Hepatocyte (in vitro differentiated cells): ENCODE measurements at regions not wholly inside any gene's neighbourhood (a gene's known extent, or its start where the extent isn't known, plus 50 kb on each side); places are given as distances from the start of the nearest gene placed in this dataset.

Experiments used
- DNase-seq: peaks from one replicate; pipeline ENCODE4 v3.0.0-alpha.2; 2016; ENCODE audit warnings: low spot score
- H2AFZ ChIP-seq: fragments of 200-600 bp; sonication (generic); 2 replicates; pipeline ENCODE4 v1.6.0; 2016; ENCODE audit warnings: antibody characterized with exemption, mild to moderate bottlenecking
- H3K27ac ChIP-seq: fragments of 200-600 bp; sonication (generic); 2 replicates; pipeline ENCODE4 v1.5.1; 2016; ENCODE audit warnings: mild to moderate bottlenecking
- H3K27me3 ChIP-seq: fragments of 200-600 bp; sonication (generic); 2 replicates; pipeline ENCODE4 v1.6.1; 2016
- H3K36me3 ChIP-seq: fragments of 200-600 bp; sonication (generic); replicated peaks from 2 replicates; pipeline ENCODE4 v1.5.1; 2016; ENCODE audit warnings: low read depth; ENCODE audit not compliant: insufficient read depth
- H3K4me1 ChIP-seq: fragments of 200-600 bp; sonication (generic); 2 replicates; pipeline ENCODE4 v1.5.1; 2016; ENCODE audit warnings: mild to moderate bottlenecking, moderate library complexity; ENCODE audit not compliant: insufficient read depth
- H3K4me2 ChIP-seq: fragments of 200-600 bp; sonication (generic); 2 replicates; pipeline ENCODE4 v1.6.0; 2016
- H3K4me3 ChIP-seq: fragments of 200-600 bp; sonication (generic); 2 replicates; pipeline ENCODE4 v1.5.1; 2016; ENCODE audit warnings: mild to moderate bottlenecking
- H3K79me2 ChIP-seq: fragments of 200-600 bp; sonication (generic); 2 replicates; pipeline ENCODE4 v1.6.0; 2017; ENCODE audit warnings: mild to moderate bottlenecking
- H3K9me2 ChIP-seq: fragments of 200-600 bp; sonication (generic); replicated peaks from 2 replicates; pipeline ENCODE4 v1.6.0; 2017; ENCODE audit warnings: mild to moderate bottlenecking; ENCODE audit not compliant: insufficient read depth
- H3K9me3 ChIP-seq: fragments of 200-600 bp; sonication (generic); 2 replicates; pipeline ENCODE4 v1.5.1; 2016; ENCODE audit warnings: low read depth, mild to moderate bottlenecking
- H4K20me1 ChIP-seq: fragments of 200-600 bp; sonication (generic); 2 replicates; pipeline ENCODE4 v1.6.0; 2016; ENCODE audit warnings: mild to moderate bottlenecking; ENCODE audit not compliant: insufficient read depth, poor library complexity, severe bottlenecking
- CTCF ChIP-seq: fragments of 200-600 bp; sonication (generic); IDR thresholded peaks from 2 replicates; pipeline ENCODE4 v1.5.1; 2016; ENCODE audit warnings: antibody characterized with exemption, mild to moderate bottlenecking; ENCODE audit not compliant: poor library complexity
- EZH2 ChIP-seq: fragments of 200-600 bp; sonication (generic); IDR thresholded peaks from 2 replicates; pipeline ENCODE4 v1.6.1; 2016; ENCODE audit warnings: antibody characterized with exemption, mild to moderate bottlenecking, borderline replicate concordance
- EZH2phosphoT487 ChIP-seq: fragments of 200-600 bp; sonication (generic); IDR thresholded peaks from one replicate; pipeline ENCODE4 v1.6.1; 2018; ENCODE audit warnings: antibody characterized with exemption, mild to moderate bottlenecking, low read depth, moderate library complexity; ENCODE audit not compliant: unreplicated experiment, severe bottlenecking
- WGBS: methylation state at CpG from one replicate; pipeline ENCODE4 v1.1.6; 2016; ENCODE audit warnings: low lambda C conversion rate; ENCODE audit errors: missing lambda C conversion rate; 5-methylcytosine and 5-hydroxymethylcytosine counted together

GRCh38 chr6:105568751-105569150, 165.9 kb upstream of the PREP start:
- Histone ChIP-seq H3K9me3 (no peaks in the 10 kb centered on the region), H3K27ac (peak overlapping the region; percentile 10), H3K79me2 (no peaks in the 10 kb centered on the region), H3K9me2 (no peaks in the 10 kb centered on the region), H2AFZ (no peak overlapping the region), H3K4me2 (no peak overlapping the region), H3K4me3 (no peak overlapping the region), H4K20me1 (no peaks in the 10 kb centered on the region), H3K27me3 (no peaks in the 10 kb centered on the region), H3K4me1 (peaks cover 20% of the 10 kb centered on the region), H3K36me3 (no peaks in the 10 kb centered on the region)
- TF ChIP-seq EZH2: no peak
- TF ChIP-seq EZH2phosphoT487: no peak
- no peak for TF ChIP-seq CTCF
- WGBS: 6% methylated on average over 1 of the region's 1 CpG
- DNase-seq: no peak

GRCh38 chr6:105568142-105568541, 165.3 kb upstream of the PREP start:
- no peaks in the 10 kb centered on the region for H3K9me3 ChIP-seq
- 13% methylated on average over 2 of the region's 2 CpGs for WGBS
- H3K27ac ChIP-seq: peak overlapping the region; percentile 75
- H4K20me1 ChIP-seq: no peaks in the 10 kb centered on the region
- TF ChIP-seq EZH2phosphoT487 (no peak), CTCF (no peak), EZH2 (no peak)
- peak; percentile 16 for DNase-seq
- no peaks in the 10 kb centered on the region for H3K27me3 ChIP-seq
- no peak overlapping the region for H3K4me3 ChIP-seq
- H2AFZ ChIP-seq: no peak overlapping the region
- no peaks in the 10 kb centered on the region for H3K79me2 ChIP-seq
- H3K9me2 ChIP-seq: no peaks in the 10 kb centered on the region
- H3K36me3 ChIP-seq: no peaks in the 10 kb centered on the region
- H3K4me2 ChIP-seq: no peak overlapping the region
- H3K4me1 ChIP-seq: peaks cover 20% of the 10 kb centered on the region

GRCh38 chr6:105567140-105567539, 164.3 kb upstream of the PREP start:
- Histone ChIP-seq H3K27me3 (no peaks in the 10 kb centered on the region), H2AFZ (no peak overlapping the region), H3K27ac (peak overlapping the region; percentile 75), H3K36me3 (no peaks in the 10 kb centered on the region), H3K9me3 (no peaks in the 10 kb centered on the region), H3K4me1 (peaks cover 20% of the 10 kb centered on the region), H3K4me3 (no peak overlapping the region), H3K79me2 (no peaks in the 10 kb centered on the region), H3K4me2 (no peak overlapping the region), H3K9me2 (no peaks in the 10 kb centered on the region), H4K20me1 (no peaks in the 10 kb centered on the region)
- 89% methylated on average over 4 of the region's 4 CpGs for WGBS
- TF ChIP-seq CTCF (no peak), EZH2 (no peak), EZH2phosphoT487 (no peak)
- no peak for DNase-seq

DNA sequence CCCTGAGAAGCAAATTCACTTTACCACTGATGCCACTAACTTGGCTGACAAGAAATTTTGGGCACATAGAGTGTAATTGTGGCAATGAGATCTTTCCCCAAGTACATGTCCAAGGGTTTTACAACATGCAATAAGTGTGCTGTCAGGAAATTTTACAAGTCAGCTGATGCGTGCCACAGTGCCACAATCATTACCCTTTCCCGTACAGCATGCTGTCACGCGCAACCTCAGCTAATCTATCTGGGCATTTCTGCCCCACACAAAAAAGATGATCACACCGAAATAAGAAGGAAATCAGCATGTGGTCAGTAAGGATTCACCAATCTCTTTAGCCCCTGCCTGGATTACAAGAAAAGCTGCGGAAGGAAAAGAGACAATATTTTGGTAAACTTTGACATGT, 163.6 kb upstream of the PREP start:
- H3K79me2 ChIP-seq: no peaks in the 10 kb centered on the region
- no peaks in the 10 kb centered on the region for H3K9me3 ChIP-seq
- H3K36me3 ChIP-seq: no peaks in the 10 kb centered on the region
- DNase-seq: no peak
- H3K27ac ChIP-seq: no peak overlapping the region
- no peak overlapping the region for H3K4me2 ChIP-seq
- no peak for TF ChIP-seq EZH2
- TF ChIP-seq EZH2phosphoT487: no peak
- TF ChIP-seq CTCF: no peak
- 77% methylated on average over 6 of the region's 6 CpGs for WGBS
- H3K4me3 ChIP-seq: no peak overlapping the region
- peaks cover 20% of the 10 kb centered on the region for H3K4me1 ChIP-seq
- no peaks in the 10 kb centered on the region for H3K27me3 ChIP-seq
- H3K9me2 ChIP-seq: no peaks in the 10 kb centered on the region
- no peak overlapping the region for H2AFZ ChIP-seq
- H4K20me1 ChIP-seq: no peaks in the 10 kb centered on the region
